ENCODE measurements at regions not wholly inside any gene's neighbourhood (a gene's known extent, or its start where the extent isn't known, plus 50 kb on each side); places are given as distances from the start of the nearest gene placed in this dataset.

GRCh38 chr5:106414342-106414741 is 1256.4 kb downstream of the EFNA5 start:
- TF ChIP-seq SP1 (IDR thresholded peaks at IDR 0.05; ENCODE audit: low read depth) (no peak), POLR2A (IDR thresholded peaks at IDR 0.05; ENCODE audit: borderline replicate concordance, extremely low read depth, insufficient read depth, insufficient read length) (no peak), REST (IDR thresholded peaks at IDR 0.05; ENCODE audit: low read depth) (no peak), CTCF (IDR thresholded peaks at IDR 0.05 in 2 of 3, conservative IDR thresholded peaks at IDR 0.05 in 1 of 3; ENCODE audit: borderline replicate concordance in 1 of 3, insufficient read depth in 1 of 3, low read depth in 2 of 3, low read length in 2 of 3) (no peak), ZNF274 (IDR thresholded peaks at IDR 0.05; ENCODE audit: low read depth, low read length) (no peak), CEBPB (IDR thresholded peaks at IDR 0.05; ENCODE audit: low read depth) (no peak)

All from HCT116 (cell line).